Smooth muscle cell (in vitro differentiated cells): ENCODE measurements at regions not wholly inside any gene's neighbourhood (a gene's known extent, or its start where the extent isn't known, plus 50 kb on each side); places are given as distances from the start of the nearest gene placed in this dataset.

Experiments used
- DNase-seq: peaks from one replicate; lab custom pipeline; 2025; ENCODE audit not compliant: unreplicated experiment; lab: John Stamatoyannopoulos, UW
- H2AFZ ChIP-seq: fragments of 200-600 bp; sonication (generic); 2 replicates; pipeline ENCODE4 v1.6.0; 2016; ENCODE audit warnings: antibody characterized with exemption, low read depth, mild to moderate bottlenecking
- H3F3A ChIP-seq: fragments of 200-600 bp; sonication (generic); 2 replicates; pipeline ENCODE4 v1.6.0; 2017; ENCODE audit warnings: antibody characterized with exemption, low read depth
- H3K27ac ChIP-seq: fragments of 200-600 bp; sonication (generic); 2 replicates; pipeline ENCODE4 v1.5.1; 2016; ENCODE audit warnings: low read depth, mild to moderate bottlenecking
- H3K27me3 ChIP-seq: fragments of 200-600 bp; sonication (generic); 2 replicates; pipeline ENCODE4 v1.6.1; 2016; ENCODE audit warnings: low read depth, mild to moderate bottlenecking
- H3K36me3 ChIP-seq: fragments of 200-600 bp; sonication (generic); 2 replicates; pipeline ENCODE4 v1.5.1; 2016; ENCODE audit warnings: low read depth
- H3K4me1 ChIP-seq: fragments of 200-600 bp; sonication (generic); 2 replicates; pipeline ENCODE4 v1.5.1; 2016; ENCODE audit warnings: low read depth
- H3K4me2 ChIP-seq: fragments of 200-600 bp; sonication (generic); 2 replicates; pipeline ENCODE4 v1.6.0; 2016; ENCODE audit warnings: mild to moderate bottlenecking
- H3K4me3 ChIP-seq: fragments of 200-600 bp; sonication (generic); 2 replicates; pipeline ENCODE4 v1.5.1; 2016; ENCODE audit warnings: mild to moderate bottlenecking
- H3K79me2 ChIP-seq: fragments of 200-600 bp; sonication (generic); 2 replicates; pipeline ENCODE4 v1.6.0; 2016; ENCODE audit warnings: low read depth, mild to moderate bottlenecking
- H3K9ac ChIP-seq: fragments of 200-600 bp; sonication (generic); 2 replicates; pipeline ENCODE4 v1.6.0; 2016; ENCODE audit warnings: low read depth
- H3K9me3 ChIP-seq: fragments of 200-600 bp; sonication (generic); replicated peaks from 2 replicates; pipeline ENCODE4 v1.5.1; 2016; ENCODE audit warnings: low read depth
- H4K20me1 ChIP-seq: fragments of 200-600 bp; sonication (generic); 2 replicates; pipeline ENCODE4 v1.6.0; 2016; ENCODE audit warnings: low read depth
- WGBS: methylation state at CpG from one replicate; pipeline ENCODE4 v1.1.7; 2016; ENCODE audit warnings: low lambda C conversion rate; 5-methylcytosine and 5-hydroxymethylcytosine counted together
- TF ChIP-seq, protein P1 (sequence below): fragments of 200-600 bp; sonication (generic); IDR thresholded peaks from 2 replicates; pipeline ENCODE4 v1.5.1; 2017; ENCODE audit warnings: borderline replicate concordance, mild to moderate bottlenecking, antibody characterized with exemption; ENCODE audit not compliant: insufficient read depth, poor library complexity, severe bottlenecking

DNA sequence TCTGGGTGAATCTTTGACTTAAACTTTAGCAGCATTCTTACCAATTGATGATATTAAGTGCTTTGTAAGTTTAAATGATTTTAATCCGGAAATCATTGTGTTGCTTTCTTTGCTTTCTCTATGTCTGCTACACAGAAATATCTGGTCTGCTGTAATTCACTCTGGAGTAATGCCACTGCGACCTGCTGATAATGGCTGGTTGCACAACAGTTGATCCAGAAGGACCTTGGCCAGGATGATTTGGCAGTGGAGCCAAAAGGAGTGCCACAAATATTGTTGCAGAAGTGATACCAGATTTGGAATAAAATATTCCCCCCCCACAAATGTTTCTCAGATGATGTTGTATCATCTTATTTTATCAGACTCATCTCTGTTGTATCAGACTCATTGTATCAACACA, 2063.9 kb downstream of the MRPL39 start:
- H4K20me1 ChIP-seq = no peaks in the 10 kb centered on the region
- H3K9ac ChIP-seq = no peak overlapping the region
- no peaks in the 10 kb centered on the region for H3K27me3 ChIP-seq
- DNase-seq = no peak
- H3K36me3 ChIP-seq = no peaks in the 10 kb centered on the region
- H3F3A ChIP-seq = no peaks in the 10 kb centered on the region
- 72% methylated on average over 2 of the region's 2 CpGs for WGBS
- TF ChIP-seq, protein P1, sequence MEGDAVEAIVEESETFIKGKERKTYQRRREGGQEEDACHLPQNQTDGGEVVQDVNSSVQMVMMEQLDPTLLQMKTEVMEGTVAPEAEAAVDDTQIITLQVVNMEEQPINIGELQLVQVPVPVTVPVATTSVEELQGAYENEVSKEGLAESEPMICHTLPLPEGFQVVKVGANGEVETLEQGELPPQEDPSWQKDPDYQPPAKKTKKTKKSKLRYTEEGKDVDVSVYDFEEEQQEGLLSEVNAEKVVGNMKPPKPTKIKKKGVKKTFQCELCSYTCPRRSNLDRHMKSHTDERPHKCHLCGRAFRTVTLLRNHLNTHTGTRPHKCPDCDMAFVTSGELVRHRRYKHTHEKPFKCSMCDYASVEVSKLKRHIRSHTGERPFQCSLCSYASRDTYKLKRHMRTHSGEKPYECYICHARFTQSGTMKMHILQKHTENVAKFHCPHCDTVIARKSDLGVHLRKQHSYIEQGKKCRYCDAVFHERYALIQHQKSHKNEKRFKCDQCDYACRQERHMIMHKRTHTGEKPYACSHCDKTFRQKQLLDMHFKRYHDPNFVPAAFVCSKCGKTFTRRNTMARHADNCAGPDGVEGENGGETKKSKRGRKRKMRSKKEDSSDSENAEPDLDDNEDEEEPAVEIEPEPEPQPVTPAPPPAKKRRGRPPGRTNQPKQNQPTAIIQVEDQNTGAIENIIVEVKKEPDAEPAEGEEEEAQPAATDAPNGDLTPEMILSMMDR = no peak
- H3K4me1 ChIP-seq = no peaks in the 10 kb centered on the region
- H3K27ac ChIP-seq = no peak overlapping the region
- no peak overlapping the region for H3K4me3 ChIP-seq
- H3K9me3 ChIP-seq = no peaks in the 10 kb centered on the region
- H3K79me2 ChIP-seq = no peaks in the 10 kb centered on the region
- no peak overlapping the region for H2AFZ ChIP-seq
- H3K4me2 ChIP-seq = no peak overlapping the region

- H3F3A ChIP-seq = no peaks in the 10 kb centered on the region
- no peak overlapping the region for H3K4me3 ChIP-seq
- H3K27me3 ChIP-seq = no peaks in the 10 kb centered on the region
- DNase-seq = no peak
- no peaks in the 10 kb centered on the region for H4K20me1 ChIP-seq
- no peak overlapping the region for H3K9ac ChIP-seq
- H3K4me1 ChIP-seq = no peaks in the 10 kb centered on the region
- TF ChIP-seq, protein P1 = no peak
- no peaks in the 10 kb centered on the region for H3K36me3 ChIP-seq
- H2AFZ ChIP-seq = no peak overlapping the region
- no peak overlapping the region for H3K27ac ChIP-seq
- no peaks in the 10 kb centered on the region for H3K79me2 ChIP-seq
- H3K9me3 ChIP-seq = no peaks in the 10 kb centered on the region
- WGBS = 82% methylated on average over 1 of the region's 1 CpG
- H3K4me2 ChIP-seq = no peak overlapping the region
Measured at GRCh38 chr21:23542097-23542496, 2065.2 kb downstream of the MRPL39 start.

- H3K27ac ChIP-seq = no peak overlapping the region
- no peak overlapping the region for H3K9ac ChIP-seq
- DNase-seq = no peak
- H2AFZ ChIP-seq = no peak overlapping the region
- H3K27me3 ChIP-seq = no peaks in the 10 kb centered on the region
- no peaks in the 10 kb centered on the region for H3K4me1 ChIP-seq
- H3F3A ChIP-seq = no peaks in the 10 kb centered on the region
- no peak overlapping the region for H3K4me2 ChIP-seq
- no peak overlapping the region for H3K4me3 ChIP-seq
- H3K79me2 ChIP-seq = no peaks in the 10 kb centered on the region
- H4K20me1 ChIP-seq = no peaks in the 10 kb centered on the region
- 83% methylated on average over 2 of the region's 2 CpGs for WGBS
- TF ChIP-seq, protein P1 = no peak
- H3K9me3 ChIP-seq = no peaks in the 10 kb centered on the region
- no peaks in the 10 kb centered on the region for H3K36me3 ChIP-seq
Measured at GRCh38 chr21:23541571-23541970, 2065.7 kb downstream of the MRPL39 start.

DNA sequence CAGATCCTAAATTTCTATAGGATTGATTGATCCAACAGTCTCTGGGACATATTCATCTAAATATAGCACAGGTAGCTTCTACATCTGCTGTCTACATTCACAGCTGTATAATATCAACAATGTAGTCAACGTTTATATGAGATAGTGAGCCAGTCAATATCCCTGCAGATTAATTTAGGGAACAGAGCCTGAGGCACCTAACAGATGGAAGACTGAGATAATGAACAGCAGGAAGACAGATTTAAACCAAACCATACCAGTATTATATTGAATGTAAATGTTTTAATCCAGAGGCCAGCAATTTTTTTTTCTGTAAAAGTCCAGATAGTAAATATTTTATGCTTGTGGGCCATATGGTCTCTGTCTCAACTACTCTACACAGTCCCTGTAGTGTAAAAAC, 2072.4 kb downstream of the MRPL39 start:
- WGBS = 61% methylated on average over 1 of the region's 1 CpG

More for the DNA sequence above, 2072.4 kb downstream of the MRPL39 start:
- H2AFZ ChIP-seq = no peak overlapping the region
- H3K9ac ChIP-seq = no peak overlapping the region
- H3K27me3 ChIP-seq = no peaks in the 10 kb centered on the region
- DNase-seq = no peak
- TF ChIP-seq, protein P1 = no peak
- H3K27ac ChIP-seq = no peak overlapping the region
- H3F3A ChIP-seq = no peaks in the 10 kb centered on the region
- no peaks in the 10 kb centered on the region for H3K36me3 ChIP-seq
- H3K9me3 ChIP-seq = no peaks in the 10 kb centered on the region
- no peaks in the 10 kb centered on the region for H4K20me1 ChIP-seq
- H3K4me3 ChIP-seq = no peak overlapping the region
- no peaks in the 10 kb centered on the region for H3K79me2 ChIP-seq
- no peak overlapping the region for H3K4me2 ChIP-seq
- no peaks in the 10 kb centered on the region for H3K4me1 ChIP-seq
